SU-DHL-6 (cell line): ENCODE measurements at regions not wholly inside any gene's neighbourhood (a gene's known extent, or its start where the extent isn't known, plus 50 kb on each side); places are given as distances from the start of the nearest gene placed in this dataset.

Experiments used
- H2AFZ ChIP-seq: fragments of 200-600 bp; sonication (generic); 2 replicates; pipeline ENCODE4 v1.6.1; 2014; ENCODE audit warnings: low read depth, mild to moderate bottlenecking, moderate library complexity, mixed read lengths, antibody characterized with exemption, low read length; ENCODE audit not compliant: severe bottlenecking
- H3F3A ChIP-seq: fragments of 200-600 bp; shearing (Covaris generic); 2 replicates; pipeline ENCODE4 v1.6.0; 2016; ENCODE audit warnings: antibody characterized with exemption, mild to moderate bottlenecking; ENCODE audit not compliant: insufficient read depth
- H3K27ac ChIP-seq: fragments of 200-600 bp; sonication (generic); 2 replicates; pipeline ENCODE4 v1.5.1; 2016; ENCODE audit warnings: low read depth, mild to moderate bottlenecking, low read length, moderate library complexity, mixed read lengths
- H3K27me3 ChIP-seq: fragments of 200-600 bp; sonication (generic), shearing (Covaris generic); 2 replicates; pipeline ENCODE4 v1.6.0; 2014; ENCODE audit warnings: mild to moderate bottlenecking, low read length
- H3K36me3 ChIP-seq: fragments of 200-600 bp; sonication (generic); 2 replicates; pipeline ENCODE4 v1.6.1; 2014; ENCODE audit warnings: mild to moderate bottlenecking, low read length, mixed read lengths
- H3K4me2 ChIP-seq: fragments of 300-600, 200-600 bp; shearing (Covaris generic), sonication (generic); 2 replicates; pipeline ENCODE4 v1.6.0; 2014; ENCODE audit warnings: low read length, low read depth, mild to moderate bottlenecking; ENCODE audit not compliant: poor library complexity, severe bottlenecking
- H3K4me3 ChIP-seq: fragments of 200-600 bp; sonication (generic); 2 replicates; pipeline ENCODE4 v1.5.1; 2014; ENCODE audit warnings: antibody characterized with exemption, low read length, mild to moderate bottlenecking, mixed read lengths; ENCODE audit not compliant: insufficient read depth, poor library complexity, severe bottlenecking
- H3K79me2 ChIP-seq: fragments of 200-600 bp; sonication (generic); 2 replicates; pipeline ENCODE4 v1.6.1; 2014; ENCODE audit warnings: mild to moderate bottlenecking, low read length, moderate library complexity; ENCODE audit not compliant: insufficient read depth
- H3K9ac ChIP-seq: fragments of 200-600 bp; sonication (generic); 2 replicates; pipeline ENCODE4 v1.7.0; 2014; ENCODE audit warnings: mild to moderate bottlenecking, low read length
- H3K9me2 ChIP-seq: fragments of 200-600 bp; sonication (generic); replicated peaks from 2 replicates; pipeline ENCODE4 v1.6.1; 2014; ENCODE audit warnings: low read length; ENCODE audit not compliant: insufficient read depth
- H3K9me3 ChIP-seq: fragments of 200-600 bp; sonication (generic); 2 replicates; pipeline ENCODE4 v1.6.1; 2014; ENCODE audit warnings: low read length, mixed read lengths; ENCODE audit not compliant: insufficient read depth
- H4K20me1 ChIP-seq: fragments of 200-600 bp; sonication (generic); 2 replicates; pipeline ENCODE4 v1.6.1; 2014; ENCODE audit warnings: low read depth, mild to moderate bottlenecking, antibody characterized with exemption, low read length, moderate library complexity, mixed read lengths
- EZH2phosphoT487 ChIP-seq: fragments of 200-600 bp; sonication (generic), shearing (Covaris generic); conservative IDR thresholded peaks from 2 replicates; pipeline ENCODE4 v1.6.1; 2018; ENCODE audit warnings: mild to moderate bottlenecking, antibody characterized with exemption, low read length, moderate library complexity, mixed read lengths
- TF ChIP-seq, protein P1 (sequence below): fragments of 200-600 bp; sonication (generic); IDR thresholded peaks from one replicate; pipeline ENCODE4 v1.5.1; 2017; ENCODE audit warnings: antibody characterized with exemption, mild to moderate bottlenecking, low read length, moderate library complexity; ENCODE audit not compliant: insufficient read depth, poor library complexity, severe bottlenecking

DNA sequence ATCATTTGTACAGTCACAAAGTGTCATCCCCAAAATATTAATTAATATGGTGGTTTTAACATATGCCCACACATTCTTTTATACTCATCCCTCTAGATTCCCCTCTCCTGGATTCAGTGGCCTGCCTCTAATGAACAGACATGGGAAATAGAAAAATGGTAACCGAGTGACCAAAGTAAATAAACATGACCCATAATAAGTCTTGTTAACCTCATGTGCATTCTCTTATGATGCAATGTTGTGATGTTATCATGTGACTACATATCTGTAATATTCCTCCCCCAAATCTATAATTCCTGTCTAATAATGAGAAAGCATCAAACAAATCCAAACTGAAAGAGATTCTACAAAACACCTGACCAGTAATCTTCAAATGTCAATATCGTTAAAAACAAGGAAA, 164.5 kb upstream of the PRSS1 start:
- Histone ChIP-seq H3K4me3 (no peak overlapping the region), H2AFZ (no peak overlapping the region), H4K20me1 (no peaks in the 10 kb centered on the region), H3K36me3 (no peaks in the 10 kb centered on the region), H3K4me2 (no peak overlapping the region), H3K9ac (no peak overlapping the region), H3K27ac (no peak overlapping the region), H3K9me3 (no peaks in the 10 kb centered on the region), H3K9me2 (no peaks in the 10 kb centered on the region), H3K27me3 (no peaks in the 10 kb centered on the region), H3F3A (no peaks in the 10 kb centered on the region), H3K79me2 (no peaks in the 10 kb centered on the region)
- TF ChIP-seq, protein P1, sequence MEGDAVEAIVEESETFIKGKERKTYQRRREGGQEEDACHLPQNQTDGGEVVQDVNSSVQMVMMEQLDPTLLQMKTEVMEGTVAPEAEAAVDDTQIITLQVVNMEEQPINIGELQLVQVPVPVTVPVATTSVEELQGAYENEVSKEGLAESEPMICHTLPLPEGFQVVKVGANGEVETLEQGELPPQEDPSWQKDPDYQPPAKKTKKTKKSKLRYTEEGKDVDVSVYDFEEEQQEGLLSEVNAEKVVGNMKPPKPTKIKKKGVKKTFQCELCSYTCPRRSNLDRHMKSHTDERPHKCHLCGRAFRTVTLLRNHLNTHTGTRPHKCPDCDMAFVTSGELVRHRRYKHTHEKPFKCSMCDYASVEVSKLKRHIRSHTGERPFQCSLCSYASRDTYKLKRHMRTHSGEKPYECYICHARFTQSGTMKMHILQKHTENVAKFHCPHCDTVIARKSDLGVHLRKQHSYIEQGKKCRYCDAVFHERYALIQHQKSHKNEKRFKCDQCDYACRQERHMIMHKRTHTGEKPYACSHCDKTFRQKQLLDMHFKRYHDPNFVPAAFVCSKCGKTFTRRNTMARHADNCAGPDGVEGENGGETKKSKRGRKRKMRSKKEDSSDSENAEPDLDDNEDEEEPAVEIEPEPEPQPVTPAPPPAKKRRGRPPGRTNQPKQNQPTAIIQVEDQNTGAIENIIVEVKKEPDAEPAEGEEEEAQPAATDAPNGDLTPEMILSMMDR: no peak
- TF ChIP-seq EZH2phosphoT487: no peak

DNA sequence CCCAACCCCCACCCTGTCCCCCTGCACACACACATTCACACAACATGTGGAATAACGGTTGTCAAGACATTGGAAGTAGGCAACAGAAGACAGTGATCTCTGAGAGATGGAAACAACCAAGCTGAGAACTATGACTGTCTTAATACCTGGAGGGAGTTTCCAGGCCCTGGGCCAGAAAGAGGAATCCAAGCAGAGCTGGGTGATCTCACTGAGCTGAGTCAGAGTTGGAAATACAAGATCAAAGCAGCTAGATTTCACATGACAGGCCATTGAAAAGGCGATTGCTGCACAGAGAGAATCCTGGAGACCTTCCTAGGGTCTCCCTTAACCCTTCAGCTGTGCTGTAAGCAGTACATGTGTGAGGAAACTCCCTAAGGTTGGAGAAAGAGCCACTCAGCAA, 165.8 kb upstream of the PRSS1 start:
- Histone ChIP-seq H3F3A (no peaks in the 10 kb centered on the region), H3K9ac (no peak overlapping the region), H2AFZ (no peak overlapping the region), H3K9me3 (no peaks in the 10 kb centered on the region), H3K4me3 (no peak overlapping the region), H3K4me2 (no peak overlapping the region), H3K9me2 (no peaks in the 10 kb centered on the region), H3K79me2 (no peaks in the 10 kb centered on the region), H3K27ac (no peak overlapping the region), H3K27me3 (no peaks in the 10 kb centered on the region), H4K20me1 (no peaks in the 10 kb centered on the region), H3K36me3 (no peaks in the 10 kb centered on the region)
- TF ChIP-seq EZH2phosphoT487: no peak
- TF ChIP-seq, protein P1: no peak

DNA sequence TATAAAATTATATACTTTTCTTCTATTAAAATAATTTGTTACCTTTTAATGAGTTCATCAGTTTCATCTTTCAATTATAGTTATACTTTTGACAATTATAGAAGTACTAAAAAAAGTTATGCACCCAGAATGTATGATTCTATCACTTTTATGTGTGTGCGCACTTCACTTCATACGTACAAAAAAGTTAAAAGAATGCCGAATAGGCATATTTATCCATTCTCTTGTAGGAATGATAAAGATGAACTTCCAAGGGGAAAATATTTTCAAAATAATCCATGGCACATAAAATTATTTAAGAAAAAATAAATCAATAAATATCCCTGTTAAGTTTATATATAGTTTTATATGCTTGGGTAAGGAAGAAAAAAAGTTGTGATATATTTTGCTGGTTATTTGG, 166.9 kb upstream of the PRSS1 start:
- no peak overlapping the region for H3K9ac ChIP-seq

More for the DNA sequence above, 166.9 kb upstream of the PRSS1 start:
- Histone ChIP-seq H3K4me3 (no peak overlapping the region), H3K79me2 (no peaks in the 10 kb centered on the region), H3K27me3 (no peaks in the 10 kb centered on the region), H4K20me1 (no peaks in the 10 kb centered on the region), H3K9me3 (no peaks in the 10 kb centered on the region), H3F3A (no peaks in the 10 kb centered on the region), H3K27ac (no peak overlapping the region), H3K36me3 (no peaks in the 10 kb centered on the region), H3K4me2 (no peak overlapping the region), H3K9me2 (no peaks in the 10 kb centered on the region), H2AFZ (no peak overlapping the region)
- TF ChIP-seq, protein P1: no peak
- TF ChIP-seq EZH2phosphoT487: no peak
